ENCODE measurements at regions not wholly inside any gene's neighbourhood (a gene's known extent, or its start where the extent isn't known, plus 50 kb on each side); places are given as distances from the start of the nearest gene placed in this dataset.

- H3K36me3 Mint-ChIP-seq: no peaks in the 10 kb centered on the region
- Histone ChIP-seq H3K27ac (ENCODE audit: low read length) (no peak overlapping the region), H3K36me3 (ENCODE audit: control insufficient read depth in 2 of 2, extremely low read depth in 1 of 2, insufficient read depth in 1 of 2, low read length in 1 of 2) (no peaks in the 10 kb centered on the region), H3K9me3 (no peaks in the 10 kb centered on the region), H3K4me1 (ENCODE audit: control insufficient read depth in 1 of 2, extremely low read depth in 1 of 2, insufficient read depth in 2 of 2, low read length in 2 of 2) (no peaks in the 10 kb centered on the region), H3K4me3 (ENCODE audit: control insufficient read depth in 1 of 2, extremely low read depth in 1 of 2, low read length in 1 of 2) (no peak overlapping the region), H3K27me3 (replicated peaks in 1 of 2; ENCODE audit: control insufficient read depth in 2 of 2, extremely low read depth in 1 of 2, insufficient read depth in 2 of 2, low read length in 1 of 2) (peaks cover 0 to 45% of the 10 kb centered on the region in 2 experiments)
- ATAC-seq (replicated peaks in 1 of 4): no peak
- DNase-seq: no peak
- no peak overlapping the region for H3K27ac Mint-ChIP-seq
- peaks cover 0 to 3% (median 0%) of the 10 kb centered on the region in 3 donors for H3K4me1 Mint-ChIP-seq
- no peaks in the 10 kb centered on the region for H3K9me3 Mint-ChIP-seq
- H3K4me3 Mint-ChIP-seq: no peak overlapping the region
- 23% methylated on average over 7 of the region's 14 CpGs for WGBS (ENCODE audit: insufficient coverage)
- H3K27me3 Mint-ChIP-seq: peaks cover 31 to 52% of the 10 kb centered on the region in 2 donors
- CTCF ChIA-PET: interaction anchor here in 1 of 2 donors (0.6 kb wide), 1 partner anchor 1293 kb away, joined by 4 read pairs; no protein-coding TSS in a partner anchor
- POLR2A ChIA-PET: no interaction called here
Measured at GRCh38 chr16:87065446-87066132, 251.6 kb downstream of the C16orf95 start.

GRCh38 chr16:87066133-87067002 is 250.8 kb downstream of the C16orf95 start:
- Histone ChIP-seq H3K9me3 (no peaks in the 10 kb centered on the region), H3K4me1 (ENCODE audit: control insufficient read depth in 1 of 2, extremely low read depth in 1 of 2, insufficient read depth in 2 of 2, low read length in 2 of 2) (no peaks in the 10 kb centered on the region), H3K27me3 (replicated peaks in 1 of 2; ENCODE audit: control insufficient read depth in 2 of 2, extremely low read depth in 1 of 2, insufficient read depth in 2 of 2, low read length in 1 of 2) (peaks cover 0 to 51% of the 10 kb centered on the region in 2 experiments), H3K27ac (ENCODE audit: low read length) (no peak overlapping the region), H3K4me3 (ENCODE audit: control insufficient read depth in 1 of 2, extremely low read depth in 1 of 2, low read length in 1 of 2) (no peak overlapping the region), H3K36me3 (ENCODE audit: control insufficient read depth in 2 of 2, extremely low read depth in 1 of 2, insufficient read depth in 1 of 2, low read length in 1 of 2) (no peaks in the 10 kb centered on the region)
- WGBS (ENCODE audit: insufficient coverage): 86% methylated on average over 21 of the region's 30 CpGs
- no peak for ATAC-seq (replicated peaks in 1 of 4)
- Mint-ChIP-seq H3K27me3 (peaks cover 24 to 48% of the 10 kb centered on the region in 2 donors), H3K36me3 (no peaks in the 10 kb centered on the region), H3K27ac (no peak overlapping the region), H3K4me1 (peaks cover 0 to 3% (median 0%) of the 10 kb centered on the region in 3 donors), H3K4me3 (no peak overlapping the region), H3K9me3 (no peaks in the 10 kb centered on the region)
- POLR2A ChIA-PET: no interaction called here
- DNase-seq: no peak
- CTCF ChIA-PET: interaction anchor here in 1 of 2 donors (0.6 kb wide), 1 partner anchor 1294 kb away, joined by 4 read pairs; no protein-coding TSS in a partner anchor

GRCh38 chr16:87067003-87067556 is 250.1 kb downstream of the C16orf95 start:
- Histone ChIP-seq H3K27ac (ENCODE audit: low read length) (no peak overlapping the region), H3K4me1 (ENCODE audit: control insufficient read depth in 1 of 2, extremely low read depth in 1 of 2, insufficient read depth in 2 of 2, low read length in 2 of 2) (no peaks in the 10 kb centered on the region), H3K36me3 (ENCODE audit: control insufficient read depth in 2 of 2, extremely low read depth in 1 of 2, insufficient read depth in 1 of 2, low read length in 1 of 2) (no peaks in the 10 kb centered on the region), H3K9me3 (no peaks in the 10 kb centered on the region), H3K4me3 (ENCODE audit: control insufficient read depth in 1 of 2, extremely low read depth in 1 of 2, low read length in 1 of 2) (no peak overlapping the region), H3K27me3 (replicated peaks in 1 of 2; ENCODE audit: control insufficient read depth in 2 of 2, extremely low read depth in 1 of 2, insufficient read depth in 2 of 2, low read length in 1 of 2) (peaks cover 0 to 57% of the 10 kb centered on the region in 2 experiments)
- ATAC-seq (replicated peaks in 1 of 4) (no peak), DNase-seq (no peak)
- Mint-ChIP-seq H3K36me3 (no peaks in the 10 kb centered on the region), H3K4me3 (no peak overlapping the region), H3K27ac (no peak overlapping the region), H3K9me3 (no peaks in the 10 kb centered on the region), H3K27me3 (peaks cover 23 to 46% of the 10 kb centered on the region in 2 donors), H3K4me1 (peaks cover 0 to 3% (median 0%) of the 10 kb centered on the region in 3 donors)
- 82% methylated on average over 22 of the region's 24 CpGs for WGBS (ENCODE audit: insufficient coverage)
- CTCF ChIA-PET: no interaction called here
- POLR2A ChIA-PET: no interaction called here

GRCh38 chr16:87067836-87068761 is 249.1 kb downstream of the C16orf95 start:
- Histone ChIP-seq H3K4me1 (ENCODE audit: control insufficient read depth in 1 of 2, extremely low read depth in 1 of 2, insufficient read depth in 2 of 2, low read length in 2 of 2) (no peaks in the 10 kb centered on the region), H3K4me3 (ENCODE audit: control insufficient read depth in 1 of 2, extremely low read depth in 1 of 2, low read length in 1 of 2) (no peak overlapping the region), H3K27ac (ENCODE audit: low read length) (no peak overlapping the region), H3K27me3 (replicated peaks in 1 of 2; ENCODE audit: control insufficient read depth in 2 of 2, extremely low read depth in 1 of 2, insufficient read depth in 2 of 2, low read length in 1 of 2) (peaks cover 0 to 52% of the 10 kb centered on the region in 2 experiments), H3K36me3 (ENCODE audit: control insufficient read depth in 2 of 2, extremely low read depth in 1 of 2, insufficient read depth in 1 of 2, low read length in 1 of 2) (no peaks in the 10 kb centered on the region), H3K9me3 (no peaks in the 10 kb centered on the region)
- ChIA-PET CTCF (interaction anchor here in 1 of 2 donors (0.5 kb wide), 1 partner anchor 14 kb away, joined by 3 read pairs; no protein-coding TSS in a partner anchor), POLR2A (no interaction called here)
- H3K27me3 Mint-ChIP-seq: peaks cover 23 to 36% of the 10 kb centered on the region in 2 donors
- peaks cover 0 to 3% (median 0%) of the 10 kb centered on the region in 3 donors for H3K4me1 Mint-ChIP-seq
- H3K4me3 Mint-ChIP-seq: no peak overlapping the region
- no peaks in the 10 kb centered on the region for H3K36me3 Mint-ChIP-seq
- 89% methylated on average over 21 of the region's 40 CpGs for WGBS (ENCODE audit: insufficient coverage)
- DNase-seq: no peak
- no peak for ATAC-seq (replicated peaks in 1 of 4)
- no peaks in the 10 kb centered on the region for H3K9me3 Mint-ChIP-seq
- H3K27ac Mint-ChIP-seq: no peak overlapping the region

GRCh38 chr16:87068762-87069150 is 248.4 kb downstream of the C16orf95 start:
- POLR2A ChIA-PET: no interaction called here
- no peaks in the 10 kb centered on the region for H3K9me3 Mint-ChIP-seq
- H3K27ac ChIP-seq (ENCODE audit: low read length): no peak overlapping the region
- no peak overlapping the region for H3K4me3 ChIP-seq (ENCODE audit: control insufficient read depth in 1 of 2, extremely low read depth in 1 of 2, low read length in 1 of 2)
- CTCF ChIA-PET: no interaction called here
- 93% methylated on average over 20 of the region's 20 CpGs for WGBS (ENCODE audit: insufficient coverage)
- H3K36me3 Mint-ChIP-seq: no peaks in the 10 kb centered on the region
- peaks cover 20 to 29% of the 10 kb centered on the region in 2 donors for H3K27me3 Mint-ChIP-seq
- H3K27me3 ChIP-seq (replicated peaks in 1 of 2; ENCODE audit: control insufficient read depth in 2 of 2, extremely low read depth in 1 of 2, insufficient read depth in 2 of 2, low read length in 1 of 2): peaks cover 0 to 47% of the 10 kb centered on the region in 2 experiments
- peaks cover 0 to 3% (median 0%) of the 10 kb centered on the region in 3 donors for H3K4me1 Mint-ChIP-seq
- H3K36me3 ChIP-seq (ENCODE audit: control insufficient read depth in 2 of 2, extremely low read depth in 1 of 2, insufficient read depth in 1 of 2, low read length in 1 of 2): no peaks in the 10 kb centered on the region
- DNase-seq: no peak
- H3K27ac Mint-ChIP-seq: no peak overlapping the region
- H3K9me3 ChIP-seq: no peaks in the 10 kb centered on the region
- no peak for ATAC-seq (replicated peaks in 1 of 4)
- no peaks in the 10 kb centered on the region for H3K4me1 ChIP-seq (ENCODE audit: control insufficient read depth in 1 of 2, extremely low read depth in 1 of 2, insufficient read depth in 2 of 2, low read length in 2 of 2)
- H3K4me3 Mint-ChIP-seq: no peak overlapping the region

DNA sequence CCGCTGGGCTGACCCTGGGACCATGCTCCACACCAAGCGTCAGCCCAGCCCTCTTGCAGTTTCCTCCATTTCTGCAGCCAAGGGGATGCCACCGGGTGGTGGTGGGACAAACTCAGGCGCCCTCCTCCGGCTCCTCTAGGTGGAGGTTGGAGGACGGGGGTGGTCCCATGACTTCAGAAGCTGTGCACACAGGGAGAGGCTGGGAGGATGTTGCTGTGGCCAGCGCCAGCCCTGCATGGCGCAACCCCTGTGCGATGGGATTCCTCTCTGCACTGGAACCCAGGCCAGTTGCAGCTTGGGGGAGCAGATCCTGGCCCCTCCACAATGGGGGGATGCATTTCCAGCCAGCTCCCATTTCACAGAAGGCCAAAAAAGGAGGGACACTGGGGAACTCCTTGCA is 246.5 kb downstream of the C16orf95 start:
- CTCF ChIA-PET: no interaction called here
- ATAC-seq (replicated peaks in 1 of 4): peak in 1 of 4 experiments; percentile 9
- H3K27me3 ChIP-seq (replicated peaks in 1 of 2; ENCODE audit: control insufficient read depth in 2 of 2, extremely low read depth in 1 of 2, insufficient read depth in 2 of 2, low read length in 1 of 2): peaks cover 0 to 47% of the 10 kb centered on the region in 2 experiments
- H3K4me1 ChIP-seq (ENCODE audit: control insufficient read depth in 1 of 2, extremely low read depth in 1 of 2, insufficient read depth in 2 of 2, low read length in 2 of 2): no peaks in the 10 kb centered on the region
- H3K36me3 ChIP-seq (ENCODE audit: control insufficient read depth in 2 of 2, extremely low read depth in 1 of 2, insufficient read depth in 1 of 2, low read length in 1 of 2): no peaks in the 10 kb centered on the region
- H3K9me3 ChIP-seq: no peaks in the 10 kb centered on the region
- Mint-ChIP-seq H3K4me3 (no peak overlapping the region), H3K27me3 (peaks cover 5 to 15% of the 10 kb centered on the region in 2 donors), H3K4me1 (no peaks in the 10 kb centered on the region), H3K9me3 (no peaks in the 10 kb centered on the region), H3K36me3 (no peaks in the 10 kb centered on the region), H3K27ac (no peak overlapping the region)
- POLR2A ChIA-PET: no interaction called here
- no peak overlapping the region for H3K27ac ChIP-seq (ENCODE audit: low read length)
- DNase-seq: no peak
- WGBS (ENCODE audit: insufficient coverage): 86% methylated on average over 6 of the region's 9 CpGs
- H3K4me3 ChIP-seq (ENCODE audit: control insufficient read depth in 1 of 2, extremely low read depth in 1 of 2, low read length in 1 of 2): no peak overlapping the region

All from T-cell (primary cell).